ENCODE measurements at regions not wholly inside any gene's neighbourhood (a gene's known extent, or its start where the extent isn't known, plus 50 kb on each side); places are given as distances from the start of the nearest gene placed in this dataset.

- no peak for TF ChIP-seq POLR2A (IDR thresholded peaks at IDR 0.05)
- TF ChIP-seq, protein P1, sequence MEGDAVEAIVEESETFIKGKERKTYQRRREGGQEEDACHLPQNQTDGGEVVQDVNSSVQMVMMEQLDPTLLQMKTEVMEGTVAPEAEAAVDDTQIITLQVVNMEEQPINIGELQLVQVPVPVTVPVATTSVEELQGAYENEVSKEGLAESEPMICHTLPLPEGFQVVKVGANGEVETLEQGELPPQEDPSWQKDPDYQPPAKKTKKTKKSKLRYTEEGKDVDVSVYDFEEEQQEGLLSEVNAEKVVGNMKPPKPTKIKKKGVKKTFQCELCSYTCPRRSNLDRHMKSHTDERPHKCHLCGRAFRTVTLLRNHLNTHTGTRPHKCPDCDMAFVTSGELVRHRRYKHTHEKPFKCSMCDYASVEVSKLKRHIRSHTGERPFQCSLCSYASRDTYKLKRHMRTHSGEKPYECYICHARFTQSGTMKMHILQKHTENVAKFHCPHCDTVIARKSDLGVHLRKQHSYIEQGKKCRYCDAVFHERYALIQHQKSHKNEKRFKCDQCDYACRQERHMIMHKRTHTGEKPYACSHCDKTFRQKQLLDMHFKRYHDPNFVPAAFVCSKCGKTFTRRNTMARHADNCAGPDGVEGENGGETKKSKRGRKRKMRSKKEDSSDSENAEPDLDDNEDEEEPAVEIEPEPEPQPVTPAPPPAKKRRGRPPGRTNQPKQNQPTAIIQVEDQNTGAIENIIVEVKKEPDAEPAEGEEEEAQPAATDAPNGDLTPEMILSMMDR (IDR thresholded peaks at IDR 0.05), result no peak
Observed at GRCh38 chr18:30455741-30456140, 586.8 kb downstream of the DSC3 start.

Measured in lower leg skin (tissue), 3 donors.